HepG2 (cell line): ENCODE measurements at regions not wholly inside any gene's neighbourhood (a gene's known extent, or its start where the extent isn't known, plus 50 kb on each side); places are given as distances from the start of the nearest gene placed in this dataset.

ENCODE experiments used
- EZH2 ChIP-seq: conservative IDR thresholded peaks from 2 replicates; pipeline ENCODE4 v1.6.1; 2012; ENCODE audit warnings: mild to moderate bottlenecking, low read depth, low read length, moderate library complexity
- JUN ChIP-seq: sonication (generic); formaldehyde crosslinking; IDR thresholded peaks from 2 replicates; pipeline ENCODE4 v1.4.0; 2020; ENCODE audit warnings: mild to moderate bottlenecking, missing genetic modification reagents
- MAFG ChIP-seq: sonication (generic); formaldehyde crosslinking; IDR thresholded peaks from 2 replicates; pipeline ENCODE4 v1.5.1; 2020; ENCODE audit warnings: mild to moderate bottlenecking, missing genetic modification reagents
- MNT ChIP-seq: fragments of 450-650 bp; IDR thresholded peaks from 2 replicates; pipeline ENCODE4 v1.6.1; 2016
- RFX5 ChIP-seq: IDR thresholded peaks from 2 replicates; pipeline ENCODE4 v1.6.1; 2011; ENCODE audit warnings: low read depth, low read length, improper control_type of control experiment
- TEAD2 ChIP-seq: sonication (generic); formaldehyde crosslinking; IDR thresholded peaks from 2 replicates; pipeline ENCODE4 v1.9.0; 2021; ENCODE audit warnings: missing genetic modification reagents
- TERF1 ChIP-seq: sonication (generic); formaldehyde crosslinking; IDR thresholded peaks from 2 replicates; pipeline ENCODE4 v1.8.0; 2022; ENCODE audit warnings: mild to moderate bottlenecking, missing genetic modification reagents, moderate library complexity
- YY1 ChIP-seq: IDR thresholded peaks from 2 replicates; pipeline ENCODE4 v1.6.1; 2011; ENCODE audit warnings: low read length, low read depth, moderate library complexity, mild to moderate bottlenecking; ENCODE audit not compliant: insufficient read depth, insufficient replicate concordance
- ZNF766 ChIP-seq: sonication (generic); formaldehyde crosslinking; IDR thresholded peaks from 2 replicates; pipeline ENCODE4 v1.5.0; 2020; ENCODE audit warnings: missing genetic modification reagents, borderline replicate concordance

GRCh38 chr9:89760123-89760522 lies 155.3 kb downstream of the GADD45G start:
- TF ChIP-seq TEAD2 (CRISPR knock-in tag), result no peak
- no peak for TF ChIP-seq MAFG (CRISPR knock-in tag)
- no peak for TF ChIP-seq MNT
- TF ChIP-seq EZH2, result no peak
- no peak for TF ChIP-seq YY1
- no peak for TF ChIP-seq JUN
- no peak for TF ChIP-seq TERF1
- TF ChIP-seq ZNF766 (CRISPR knock-in tag), result no peak
- no peak for TF ChIP-seq RFX5
